ENCODE measurements at regions not wholly inside any gene's neighbourhood (a gene's known extent, or its start where the extent isn't known, plus 50 kb on each side); places are given as distances from the start of the nearest gene placed in this dataset.

DNA sequence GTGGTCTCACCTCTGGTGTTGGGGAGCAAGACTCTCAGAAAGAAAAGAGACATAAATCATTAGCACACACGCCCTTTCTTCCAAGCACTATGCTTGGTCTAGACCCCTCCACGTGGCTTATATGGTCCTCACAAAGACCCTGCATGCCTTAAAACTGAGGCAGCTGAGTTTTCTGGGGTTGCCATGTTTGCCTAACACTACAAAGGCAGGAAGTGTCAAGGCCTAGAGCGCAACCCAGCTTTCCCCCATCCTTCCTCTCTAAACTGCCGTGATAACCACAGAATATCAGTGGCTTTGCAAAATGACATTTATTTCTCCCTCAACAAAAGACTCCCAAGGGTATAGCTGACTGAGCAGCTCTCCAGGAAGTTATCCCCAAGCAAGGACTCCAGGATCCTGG is 146.5 kb upstream of the TOP1 start:
- TF ChIP-seq, protein P1, sequence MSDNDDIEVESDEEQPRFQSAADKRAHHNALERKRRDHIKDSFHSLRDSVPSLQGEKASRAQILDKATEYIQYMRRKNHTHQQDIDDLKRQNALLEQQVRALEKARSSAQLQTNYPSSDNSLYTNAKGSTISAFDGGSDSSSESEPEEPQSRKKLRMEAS (IDR thresholded peaks at IDR 0.05), result no peak
- no peak for TF ChIP-seq CTCF (IDR thresholded peaks at IDR 0.05; ENCODE audit: low read depth, low read length, missing input control)
